Cardiac fibroblast (primary cell): ENCODE measurements at regions not wholly inside any gene's neighbourhood (a gene's known extent, or its start where the extent isn't known, plus 50 kb on each side); places are given as distances from the start of the nearest gene placed in this dataset.

Experiments
- DNase-seq, 2 donors: peaks; one replicate each; pipeline versions ENCODE4 v3.0.0 to v3.0.0-alpha.2; 2010; ENCODE audit warnings: low read depth in 2 of 2
- H3K4me3 ChIP-seq, 2 donors: replicated peaks in 1 of 2; 1 replicate in 1 of 2; 2 replicates in 1 of 2; pipeline ENCODE4 v1.5.1; 2011; ENCODE audit warnings: low read depth in 2 of 2, low read length in 2 of 2, mild to moderate bottlenecking in 2 of 2, moderate library complexity in 1 of 2
- TF ChIP-seq, protein P1 (sequence below): IDR thresholded peaks from one replicate; pipeline ENCODE4 v1.5.1; 2011; ENCODE audit warnings: low read depth, mild to moderate bottlenecking, low read length, inconsistent platforms

DNA sequence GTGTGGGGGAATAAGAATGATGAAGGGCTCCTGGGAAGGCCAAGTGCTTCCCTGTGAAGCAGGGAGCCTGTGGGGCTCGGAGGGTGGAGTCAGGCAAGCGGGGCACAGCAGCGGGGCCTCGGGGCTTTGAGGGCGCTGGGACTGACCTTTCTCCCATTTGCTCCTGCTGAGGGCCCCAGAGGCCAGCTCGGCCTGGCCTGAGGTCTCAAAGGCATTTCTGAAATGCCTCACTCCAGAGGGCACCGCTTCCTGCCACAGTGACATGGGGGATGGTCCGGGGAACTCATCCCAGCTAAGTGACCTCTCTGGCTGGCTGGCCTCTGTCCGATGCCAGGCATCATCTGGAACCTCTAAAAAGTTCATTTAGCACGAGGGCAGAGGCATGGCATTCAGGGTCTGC is 98.8 kb upstream of the STX18 start:
- TF ChIP-seq, protein P1, sequence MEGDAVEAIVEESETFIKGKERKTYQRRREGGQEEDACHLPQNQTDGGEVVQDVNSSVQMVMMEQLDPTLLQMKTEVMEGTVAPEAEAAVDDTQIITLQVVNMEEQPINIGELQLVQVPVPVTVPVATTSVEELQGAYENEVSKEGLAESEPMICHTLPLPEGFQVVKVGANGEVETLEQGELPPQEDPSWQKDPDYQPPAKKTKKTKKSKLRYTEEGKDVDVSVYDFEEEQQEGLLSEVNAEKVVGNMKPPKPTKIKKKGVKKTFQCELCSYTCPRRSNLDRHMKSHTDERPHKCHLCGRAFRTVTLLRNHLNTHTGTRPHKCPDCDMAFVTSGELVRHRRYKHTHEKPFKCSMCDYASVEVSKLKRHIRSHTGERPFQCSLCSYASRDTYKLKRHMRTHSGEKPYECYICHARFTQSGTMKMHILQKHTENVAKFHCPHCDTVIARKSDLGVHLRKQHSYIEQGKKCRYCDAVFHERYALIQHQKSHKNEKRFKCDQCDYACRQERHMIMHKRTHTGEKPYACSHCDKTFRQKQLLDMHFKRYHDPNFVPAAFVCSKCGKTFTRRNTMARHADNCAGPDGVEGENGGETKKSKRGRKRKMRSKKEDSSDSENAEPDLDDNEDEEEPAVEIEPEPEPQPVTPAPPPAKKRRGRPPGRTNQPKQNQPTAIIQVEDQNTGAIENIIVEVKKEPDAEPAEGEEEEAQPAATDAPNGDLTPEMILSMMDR: no peak
- DNase-seq: no peak
- H3K4me3 ChIP-seq: no peak overlapping the region

DNA sequence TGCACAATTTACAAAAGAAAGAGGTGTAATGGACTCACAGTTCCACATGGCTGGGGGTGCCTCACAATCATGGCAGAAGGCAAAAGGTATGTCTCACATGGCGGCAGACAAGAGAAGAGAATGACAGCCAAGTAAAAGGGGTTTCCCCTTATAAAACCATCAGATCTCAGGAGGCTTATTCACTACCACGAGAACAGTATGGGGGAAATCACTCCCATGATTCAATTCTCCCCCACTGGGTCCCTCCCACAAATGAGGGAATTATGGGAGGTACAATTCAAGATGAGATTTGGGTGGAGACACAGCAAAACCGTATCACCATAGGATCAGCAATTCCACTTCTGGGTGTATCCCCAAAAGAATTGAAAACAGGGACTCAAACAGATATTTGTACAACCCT is 97.5 kb upstream of the STX18 start:
- no peak overlapping the region for H3K4me3 ChIP-seq
- DNase-seq: no peak
- TF ChIP-seq, protein P1: no peak

DNA sequence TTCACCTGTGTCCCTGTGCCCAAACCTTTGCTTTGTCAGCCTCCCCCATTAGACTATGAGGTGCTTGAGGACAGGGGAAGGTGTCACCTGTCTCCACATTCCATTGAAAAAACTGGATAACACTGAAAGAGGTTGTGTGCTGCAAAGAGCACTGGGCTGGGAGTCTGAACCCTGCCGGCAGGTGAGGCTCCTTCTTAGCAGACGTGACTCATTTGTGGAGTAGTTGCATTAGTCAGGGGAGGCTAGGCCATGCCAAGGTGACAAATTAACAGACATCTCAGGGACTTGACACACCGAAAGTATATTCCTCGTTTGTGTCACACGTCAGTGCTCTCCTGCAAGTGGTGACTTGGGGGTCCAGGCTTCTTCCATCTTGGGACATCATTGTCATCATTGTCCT is 95.9 kb upstream of the STX18 start:
- TF ChIP-seq, protein P1: no peak
- no peak overlapping the region for H3K4me3 ChIP-seq
- no peak for DNase-seq

DNA sequence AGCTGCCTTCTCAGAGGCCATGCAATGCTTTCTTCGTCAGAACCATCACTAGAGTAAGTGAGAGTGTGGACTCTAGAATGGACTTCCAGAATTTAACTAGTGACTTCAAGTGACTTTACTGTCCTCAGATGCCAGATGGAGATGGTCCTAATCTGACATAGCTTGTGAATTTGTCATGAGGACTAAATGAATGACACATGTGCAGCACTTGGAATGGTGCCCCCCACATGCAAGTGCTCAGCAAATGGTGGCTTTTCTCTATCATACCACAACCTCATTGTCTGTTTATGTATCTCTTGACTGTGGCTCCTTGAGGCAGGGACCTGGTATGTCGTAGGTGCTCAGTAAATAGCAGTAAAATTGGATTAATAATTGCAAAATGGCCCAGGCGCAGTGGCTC is 91.6 kb upstream of the STX18 start:
- TF ChIP-seq, protein P1: no peak
- H3K4me3 ChIP-seq: no peak overlapping the region
- no peak for DNase-seq

DNA sequence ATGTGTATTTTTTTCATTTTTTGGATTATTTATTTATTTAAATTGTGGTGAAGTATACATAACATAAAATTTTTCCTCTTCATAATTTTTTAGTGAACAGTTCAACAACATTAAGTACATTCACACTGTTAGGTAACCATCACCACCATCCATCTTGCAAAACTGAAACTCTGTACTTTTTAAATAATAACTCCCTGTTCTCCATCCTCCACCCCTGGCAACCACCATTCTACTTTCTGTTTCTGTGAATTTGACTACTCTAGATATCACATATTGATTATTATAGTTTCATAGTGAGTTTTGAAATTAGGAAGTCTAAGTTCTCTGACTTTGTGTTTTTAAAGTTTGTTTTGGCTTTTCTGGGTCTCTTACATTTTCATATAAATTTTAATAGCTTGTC is 89.3 kb upstream of the STX18 start:
- TF ChIP-seq, protein P1: no peak
- H3K4me3 ChIP-seq: no peak overlapping the region
- DNase-seq: no peak

DNA sequence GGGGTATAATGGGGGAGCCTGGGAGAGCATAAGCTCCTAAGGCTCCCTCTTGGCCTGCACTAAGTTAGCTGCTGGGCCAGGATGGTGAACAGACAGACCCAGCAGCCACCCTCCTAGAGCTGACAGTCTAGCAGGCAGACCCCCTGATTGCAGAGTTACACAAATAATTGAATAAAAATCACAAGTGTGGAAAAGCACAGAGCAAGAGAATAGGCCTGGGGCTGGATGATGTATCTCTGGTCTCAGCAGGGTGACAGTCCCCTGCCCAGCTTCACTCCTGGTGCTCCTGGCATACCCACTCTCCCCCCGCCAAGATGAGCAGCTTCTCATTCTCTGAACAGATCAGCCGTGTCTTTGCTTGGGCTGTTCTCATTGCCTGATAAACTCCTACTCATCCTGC is 86.1 kb upstream of the STX18 start:
- DNase-seq: no peak
- H3K4me3 ChIP-seq: no peak overlapping the region
- TF ChIP-seq, protein P1: no peak

DNA sequence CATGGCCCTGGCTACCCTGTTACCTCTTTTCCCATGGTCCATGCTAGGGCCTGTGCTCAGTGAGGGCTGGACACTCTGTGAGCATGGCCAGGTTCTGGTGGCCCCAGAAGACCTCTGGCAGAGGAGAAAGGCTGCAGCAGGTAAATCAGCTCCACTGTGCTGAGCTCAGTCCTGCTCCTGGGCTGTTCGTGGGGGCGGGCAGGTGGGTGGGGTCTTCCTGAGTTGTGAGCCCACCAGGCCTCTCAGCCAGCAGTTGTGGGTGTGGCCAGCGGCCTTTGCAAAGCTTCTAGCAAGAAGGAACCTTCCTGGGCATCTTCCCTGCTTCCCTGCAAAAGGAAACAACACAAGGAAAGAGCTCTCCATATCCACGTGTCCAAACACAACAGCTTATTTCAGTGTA is 85.3 kb upstream of the STX18 start:
- H3K4me3 ChIP-seq: no peak overlapping the region
- DNase-seq: no peak
- TF ChIP-seq, protein P1: no peak
